Stimulated activated CD4-positive, alpha-beta T cell treated with anti-CD3 and anti-CD28 coated beads, Interleukin-2, amount 100 ng/mL, for 48 hours (primary cell): ENCODE measurements at regions not wholly inside any gene's neighbourhood (a gene's known extent, or its start where the extent isn't known, plus 50 kb on each side); places are given as distances from the start of the nearest gene placed in this dataset.

Experiments
- DNase-seq, 2 donors: peaks; one replicate each; pipeline ENCODE4 v3.0.0-alpha.2; 2020

- DNase-seq: no peak
These were observed 110.1 kb downstream of the FOXD1 start for GRCh38 chr5:73338256-73339050.

DNA sequence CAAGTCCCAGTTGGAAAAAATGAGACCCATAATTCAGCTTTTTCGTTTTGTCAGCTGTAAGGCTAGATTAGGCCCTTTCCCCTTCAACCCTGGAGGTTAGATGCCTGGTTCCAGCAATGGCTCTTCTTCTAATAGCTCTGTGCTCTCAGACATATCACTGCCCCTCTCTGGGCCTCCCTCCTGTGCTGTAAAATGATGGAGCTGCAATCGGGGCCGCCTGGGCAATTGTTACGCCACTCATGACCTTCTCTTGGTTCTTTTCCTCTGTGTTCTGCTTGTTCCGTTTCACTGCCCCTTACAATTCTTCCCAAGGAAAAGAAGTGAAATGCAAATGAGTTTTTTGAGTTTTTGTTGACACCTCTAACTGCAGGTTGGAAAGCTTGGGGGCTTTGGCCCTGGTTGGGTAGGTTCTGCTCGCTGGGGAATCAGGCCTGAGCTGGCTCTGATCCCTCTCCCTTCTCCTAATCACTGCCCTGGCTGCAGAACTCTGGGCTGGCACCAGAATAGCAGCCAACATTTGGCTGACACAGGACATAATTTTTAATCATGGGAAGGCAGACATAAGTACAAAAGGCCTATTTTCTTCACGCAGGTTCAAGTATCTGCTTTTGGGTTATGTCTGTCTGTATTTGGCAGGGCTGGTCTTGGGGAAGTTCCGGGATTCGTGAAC lies 110.9 kb downstream of the FOXD1 start:
- no peak for DNase-seq

GRCh38 chr5:73336366-73336765 lies 112.2 kb downstream of the FOXD1 start:
- no peak for DNase-seq

DNA sequence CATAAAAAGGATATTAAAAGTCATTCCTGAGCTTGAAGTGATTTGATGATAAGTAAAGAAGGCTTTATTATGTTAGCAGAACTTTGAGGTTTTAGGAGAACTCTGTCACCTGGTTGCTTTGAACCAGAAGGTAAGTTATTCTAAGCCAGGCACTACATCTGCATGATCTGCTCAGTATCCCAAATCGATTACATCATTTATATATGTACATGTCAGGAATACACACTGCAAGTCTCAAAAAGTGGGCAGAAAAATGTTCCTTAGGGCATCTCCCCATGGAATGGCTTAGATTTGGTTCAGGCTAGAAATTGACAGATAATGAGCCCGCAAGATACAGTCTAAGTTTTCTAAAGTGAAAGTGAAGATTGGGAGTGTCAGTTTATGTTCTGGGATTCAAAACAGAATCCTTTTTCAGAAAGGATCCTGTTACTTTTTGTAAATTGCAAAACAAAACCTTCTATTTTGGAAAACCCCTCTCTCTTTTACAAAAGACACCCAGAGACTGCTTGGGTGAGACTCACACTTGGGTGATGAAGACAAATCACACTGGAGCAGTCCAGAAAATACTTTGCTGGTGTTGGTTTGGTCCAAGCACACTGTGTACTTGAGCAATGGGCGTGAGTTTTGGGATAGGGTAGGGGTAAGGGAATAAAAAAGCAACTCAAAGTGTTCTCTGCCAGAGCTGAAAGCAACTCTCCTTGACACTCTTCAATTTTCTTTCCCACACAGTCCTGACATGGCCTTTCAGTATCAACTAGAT lies 114.5 kb downstream of the FOXD1 start:
- no peak for DNase-seq

GRCh38 chr5:73330613-73331012 lies 118.0 kb downstream of the FOXD1 start:
- no peak for DNase-seq

DNA sequence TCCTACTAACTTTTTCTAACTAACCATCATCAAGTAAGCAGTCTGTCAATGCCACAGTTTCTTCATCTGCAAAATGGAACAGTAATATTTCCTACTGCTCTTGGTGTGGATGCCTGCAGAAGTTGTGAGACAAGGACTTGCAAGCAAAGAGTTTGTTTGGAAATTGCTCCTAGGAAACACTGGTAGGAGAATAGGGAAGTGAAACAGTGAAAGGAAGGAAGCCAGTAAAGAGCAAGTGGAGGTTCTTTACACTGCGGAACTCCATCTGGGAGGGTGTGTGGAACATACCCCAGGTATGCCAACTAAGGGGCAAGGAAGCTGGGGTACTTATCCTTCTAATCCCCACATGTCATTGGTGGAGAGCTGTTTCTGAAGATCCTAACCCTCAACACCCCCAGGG lies 119.9 kb downstream of the FOXD1 start:
- DNase-seq: no peak

DNA sequence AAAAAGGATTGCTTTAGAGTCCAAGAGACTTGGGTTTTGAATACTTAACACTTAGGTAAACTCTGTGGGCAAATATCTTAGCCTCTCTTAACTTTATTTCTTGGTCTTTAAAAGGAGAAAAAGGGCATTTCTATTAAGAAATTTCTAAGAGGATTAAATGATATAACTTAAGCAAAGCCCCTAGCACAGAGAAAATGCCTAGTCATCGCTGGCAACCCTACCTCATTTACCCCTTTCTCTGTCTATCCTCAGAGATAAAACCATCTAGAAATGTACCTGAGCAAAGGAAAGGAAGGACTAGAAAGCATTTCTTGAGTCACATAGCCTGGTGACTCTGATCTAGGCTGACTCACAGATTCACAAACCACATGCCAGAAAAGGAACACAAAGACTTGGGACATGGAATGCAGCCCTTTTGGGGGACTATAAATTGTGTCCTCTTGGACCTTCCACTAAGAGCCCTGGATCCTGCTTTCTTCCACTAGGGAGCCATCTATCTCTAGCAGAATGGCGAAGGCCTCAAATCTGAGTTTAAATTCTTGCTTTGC lies 120.6 kb downstream of the FOXD1 start:
- no peak for DNase-seq

- DNase-seq: no peak
These were observed 123.0 kb downstream of the FOXD1 start for GRCh38 chr5:73325546-73325945.

- DNase-seq: no peak
These were observed 125.1 kb downstream of the FOXD1 start for GRCh38 chr5:73323466-73323865.

DNA sequence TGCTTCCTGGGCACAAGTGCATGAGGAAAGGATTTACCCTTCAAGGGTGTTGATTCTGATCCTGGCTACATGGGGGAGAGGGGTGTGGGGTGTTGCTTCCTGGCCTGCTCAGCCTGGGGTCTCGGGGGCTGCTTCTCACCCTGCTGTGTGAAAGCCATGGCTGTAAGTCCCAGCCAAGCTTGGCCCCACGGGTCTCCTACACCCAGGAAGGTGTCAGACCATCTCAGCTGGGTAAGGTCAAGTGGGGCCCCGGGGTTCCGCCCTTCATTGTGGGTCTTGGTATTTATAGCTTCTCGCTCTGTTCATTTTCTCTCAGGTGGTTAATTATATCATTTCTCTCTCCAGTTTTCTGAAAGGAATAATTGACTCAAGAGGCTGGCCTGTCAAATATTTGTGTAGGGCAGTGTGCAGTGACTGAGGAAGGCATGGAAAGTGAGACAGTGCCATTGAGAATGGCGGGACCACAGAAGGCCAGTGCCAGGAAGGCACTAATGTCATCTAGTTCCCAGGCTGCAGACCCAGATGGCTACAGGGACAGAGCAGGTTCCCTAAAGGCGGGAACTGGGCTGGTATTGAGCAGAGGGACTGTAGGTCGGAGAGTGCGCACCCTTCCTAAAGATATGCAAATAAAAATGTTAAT lies 126.0 kb downstream of the FOXD1 start:
- no peak for DNase-seq

- no peak for DNase-seq
These were observed 126.7 kb downstream of the FOXD1 start for GRCh38 chr5:73321757-73322436.

DNA sequence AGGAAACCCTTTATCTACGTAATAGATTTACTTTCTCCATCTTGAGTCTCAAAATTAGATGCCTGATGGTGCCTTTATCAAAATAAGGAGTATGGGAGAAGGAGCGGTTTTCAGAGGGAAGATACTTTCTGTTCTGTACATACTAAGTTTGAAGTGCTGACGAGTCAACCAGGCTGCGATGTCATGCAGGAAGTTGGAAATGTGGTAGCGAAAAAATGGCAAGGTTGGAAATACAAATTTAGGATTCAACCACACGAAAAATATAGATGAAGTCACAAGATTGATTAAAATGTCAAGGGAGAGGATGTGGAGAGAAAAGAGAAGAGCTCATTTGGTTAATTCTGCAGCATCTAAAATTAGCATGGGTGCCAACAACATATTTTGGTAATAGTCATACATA lies 129.5 kb downstream of the FOXD1 start:
- DNase-seq: no peak

- DNase-seq: no peak
These were observed 130.3 kb downstream of the FOXD1 start for GRCh38 chr5:73318308-73318719.

DNA sequence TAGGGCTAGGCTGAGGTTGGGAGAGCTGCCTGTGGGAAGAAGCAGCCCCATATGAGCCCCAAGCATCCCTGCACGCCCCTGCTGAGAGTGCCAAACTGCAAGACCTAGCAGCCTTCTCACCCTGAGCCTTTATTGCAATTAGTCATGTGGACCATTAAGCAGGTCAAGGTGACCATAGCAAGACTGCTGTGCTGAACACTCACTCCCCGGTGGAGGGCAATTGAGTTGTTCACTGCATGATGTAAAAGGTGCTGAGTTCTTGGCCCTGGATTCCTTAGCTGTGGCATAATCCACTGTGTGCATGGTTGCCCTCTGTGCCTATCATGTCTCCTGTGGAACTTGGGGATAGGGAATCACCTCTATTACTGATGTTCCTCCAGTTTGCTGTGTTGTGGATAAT lies 131.1 kb downstream of the FOXD1 start:
- no peak for DNase-seq

GRCh38 chr5:73314395-73315257 lies 134.0 kb downstream of the FOXD1 start:
- DNase-seq: no peak

DNA sequence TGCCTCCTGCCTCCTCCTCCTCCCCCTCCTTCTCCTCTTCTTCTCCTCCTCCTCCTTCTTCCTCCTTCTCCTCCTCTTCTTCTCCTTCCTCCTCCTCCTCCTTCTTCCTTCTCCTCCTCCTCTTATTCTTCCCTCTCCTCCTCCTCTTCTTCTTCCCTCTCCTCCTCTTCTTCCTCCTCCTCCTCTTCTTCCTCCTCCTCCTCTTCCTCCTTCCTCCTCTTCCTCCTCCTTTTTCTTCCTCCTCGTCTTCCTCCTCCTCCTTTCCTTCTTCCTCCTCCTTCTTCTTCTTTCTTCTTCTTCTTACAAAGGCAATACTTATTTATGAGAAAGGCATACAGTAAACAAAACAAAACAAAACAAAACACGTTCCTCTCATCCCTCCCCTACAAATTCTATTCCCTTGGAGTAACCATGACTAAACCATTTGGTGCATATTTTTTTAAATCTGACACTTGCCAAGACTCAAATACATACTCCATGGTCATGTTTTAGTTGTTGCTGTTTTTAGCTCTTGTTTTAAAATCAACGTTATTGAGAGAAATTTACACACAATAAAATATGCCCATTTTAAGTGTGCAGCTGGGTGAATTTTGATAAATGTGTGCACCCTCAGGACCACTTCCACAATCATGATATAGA lies 135.6 kb downstream of the FOXD1 start:
- no peak for DNase-seq

DNA sequence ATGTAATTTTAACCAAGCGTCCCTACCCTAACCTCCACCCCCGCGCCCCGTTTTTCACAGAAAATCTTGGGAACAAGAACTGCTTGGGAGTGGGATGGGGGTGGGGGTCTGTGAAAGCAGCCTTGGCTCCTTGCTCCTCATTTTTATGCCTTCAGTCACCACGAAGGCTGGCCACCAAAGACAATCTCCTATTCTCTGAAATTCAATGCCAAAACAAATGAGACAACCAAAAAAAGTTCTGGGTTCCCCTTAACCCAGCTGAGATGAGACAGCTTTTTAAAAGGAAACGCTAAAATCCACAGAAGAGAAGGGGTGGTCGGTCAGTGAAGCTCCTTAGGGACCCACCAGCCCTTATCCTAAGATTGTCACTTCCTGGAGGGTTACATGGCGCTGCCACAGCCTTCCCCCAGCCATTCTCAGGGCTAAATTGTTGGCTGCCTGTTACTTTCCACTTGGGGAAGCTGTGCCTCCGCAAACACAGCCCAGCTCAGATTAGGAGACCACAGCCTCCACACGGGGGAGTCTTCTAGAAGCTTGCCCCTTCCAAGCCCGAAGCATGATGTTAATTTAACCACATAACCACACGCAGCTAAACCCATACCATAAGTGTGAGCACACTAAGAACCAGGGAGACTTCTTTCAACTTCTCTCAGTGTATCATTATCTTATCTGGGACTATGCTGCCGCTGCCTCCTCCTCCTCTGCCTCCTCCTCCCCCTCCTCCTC lies 136.3 kb downstream of the FOXD1 start:
- no peak for DNase-seq

GRCh38 chr5:73311291-73312110 lies 137.1 kb downstream of the FOXD1 start:
- no peak for DNase-seq

DNA sequence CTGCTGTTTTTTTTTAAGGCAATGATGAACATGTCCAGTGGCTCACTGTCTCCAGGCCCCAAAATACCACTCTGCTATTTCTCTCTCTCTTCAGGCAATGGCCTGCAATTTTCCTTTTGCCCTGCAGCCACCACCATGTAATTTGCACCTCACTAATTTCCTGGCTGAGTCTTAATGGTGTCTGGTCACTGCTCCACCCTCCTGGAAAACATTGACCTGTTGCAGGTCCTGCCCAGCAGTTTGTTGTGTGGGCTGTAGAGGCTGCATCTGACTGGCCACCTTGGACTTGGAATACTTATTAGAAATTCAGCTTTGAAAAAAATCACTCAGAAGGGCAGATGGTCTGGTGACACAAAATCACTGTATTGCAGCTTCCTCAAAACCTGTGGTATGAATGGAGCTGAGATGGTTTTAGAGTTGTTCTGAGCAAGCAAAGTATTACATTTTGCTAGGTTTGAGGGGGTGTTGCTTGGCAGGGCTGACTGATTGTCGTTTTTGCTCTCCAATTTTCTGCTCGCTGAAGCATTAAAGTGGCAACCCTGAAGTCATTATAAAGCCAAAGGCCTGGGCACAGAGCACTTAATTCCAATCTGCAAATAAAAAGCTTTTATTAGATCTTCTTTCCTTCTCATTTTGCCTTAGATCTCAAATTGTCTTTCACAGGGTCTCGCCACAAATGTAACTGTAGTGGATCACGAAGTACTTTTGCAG lies 134.8 kb downstream of the TMEM174 start:
- no peak for DNase-seq
